Vagina (tissue), 2 donors: ENCODE measurements at regions not wholly inside any gene's neighbourhood (a gene's known extent, or its start where the extent isn't known, plus 50 kb on each side); places are given as distances from the start of the nearest gene placed in this dataset.

Experiments used
- CTCF ChIP-seq, 3 experiments: fragments of 450-650 bp in 2 of 3; fragments of 200-600 bp in 1 of 3; sonication (generic) in 1 of 3; IDR thresholded peaks; one replicate each; pipeline ENCODE4 v1.5.1; 2017 to 2019; ENCODE audit warnings: antibody characterized with exemption in 3 of 3, mild to moderate bottlenecking in 2 of 3, moderate library complexity in 2 of 3
- POLR2A ChIP-seq, 2 donors: fragments of 450-650 bp; IDR thresholded peaks; one replicate each; pipeline ENCODE4 v1.6.1; 2017; ENCODE audit warnings: antibody characterized with exemption in 2 of 2, mild to moderate bottlenecking in 2 of 2, moderate library complexity in 2 of 2

- TF ChIP-seq CTCF (IDR thresholded peaks at IDR 0.05): no peak
- TF ChIP-seq POLR2A (IDR thresholded peaks at IDR 0.05): no peak
Observed at GRCh38 chr11:97996762-97997161, 1024.0 kb upstream of the CNTN5 start.
